Small intestine (tissue), 7 donors: ENCODE measurements at regions not wholly inside any gene's neighbourhood (a gene's known extent, or its start where the extent isn't known, plus 50 kb on each side); places are given as distances from the start of the nearest gene placed in this dataset.

Experiments used
- DNase-seq, 2 donors: peaks; one replicate each; pipeline versions ENCODE4 v3.0.0 to v3.0.0-alpha.2; 2013
- FAIRE-seq: peaks from 2 replicates; lab custom pipeline; 2012; peaks lifted over from hg19 to GRCh38; lab: Jason Lieb, UNC
- H3K27ac ChIP-seq, 3 donors: one replicate each; pipeline ENCODE4 v1.5.1; 2013; ENCODE audit warnings: low read length in 2 of 3, mild to moderate bottlenecking in 2 of 3, control low read depth in 1 of 3, inconsistent platforms in 1 of 3, low read depth in 1 of 3, moderate library complexity in 1 of 3
- H3K27me3 ChIP-seq, 3 donors: one replicate each; pipeline ENCODE4 v1.6.1; 2013; ENCODE audit warnings: low read length in 3 of 3, inconsistent platforms in 1 of 3; ENCODE audit not compliant: control insufficient read depth in 3 of 3, insufficient read depth in 3 of 3
- H3K36me3 ChIP-seq, 3 donors: one replicate each; pipeline ENCODE4 v1.6.1; 2013; ENCODE audit warnings: low read length in 3 of 3, inconsistent platforms in 1 of 3, low read depth in 1 of 3, mild to moderate bottlenecking in 1 of 3, moderate library complexity in 1 of 3; ENCODE audit not compliant: control insufficient read depth in 3 of 3, insufficient read depth in 2 of 3
- H3K4me1 ChIP-seq, 3 donors: one replicate each; pipeline ENCODE4 v1.6.1; 2013; ENCODE audit warnings: low read length in 2 of 3, inconsistent platforms in 1 of 3, low read depth in 1 of 3, mild to moderate bottlenecking in 1 of 3, moderate library complexity in 1 of 3; ENCODE audit not compliant: control insufficient read depth in 3 of 3, insufficient read depth in 2 of 3
- H3K4me3 ChIP-seq, 3 donors: one replicate each; pipeline ENCODE4 v1.5.1; 2013; ENCODE audit warnings: low read length in 3 of 3, control low read depth in 1 of 3, inconsistent platforms in 1 of 3, low read depth in 1 of 3, mild to moderate bottlenecking in 1 of 3, moderate library complexity in 1 of 3
- H3K9me3 ChIP-seq, 2 donors: one replicate each; pipeline ENCODE4 v1.6.1; 2013; ENCODE audit warnings: low read depth in 1 of 2, low read length in 1 of 2; ENCODE audit not compliant: control insufficient read depth in 2 of 2, insufficient read depth in 1 of 2
- WGBS, 3 donors: extraction: QIAGEN DNeasy Blood & Tissue Kit; methylation state at CpG; one replicate each; pipeline ENCODE4 v1.1.7; 2013; 5-methylcytosine and 5-hydroxymethylcytosine counted together
- donor health status: healthy with polysubstance abuse.
- donor health status: control.
- donor health status: control.
- donor health status: Bipolar disorder and iron deficiency.
- donor health status: healthy.

GRCh38 chr1:56340977-56341376 lies 238.4 kb downstream of the PLPP3 start:
- FAIRE-seq (no peak), DNase-seq (no peak)
- no peak overlapping the region for H3K27ac ChIP-seq
- H3K27me3 ChIP-seq = no peaks in the 10 kb centered on the region
- H3K9me3 ChIP-seq = peaks cover 0 to 5% of the 10 kb centered on the region in 2 donors
- H3K36me3 ChIP-seq = no peaks in the 10 kb centered on the region
- H3K4me3 ChIP-seq = no peak overlapping the region
- no peaks in the 10 kb centered on the region for H3K4me1 ChIP-seq

GRCh38 chr1:56339786-56340465 lies 239.4 kb downstream of the PLPP3 start:
- no peak for DNase-seq
- no peaks in the 10 kb centered on the region for H3K36me3 ChIP-seq
- H3K9me3 ChIP-seq = peaks cover 0 to 5% of the 10 kb centered on the region in 2 donors
- H3K27ac ChIP-seq = no peak overlapping the region
- no peaks in the 10 kb centered on the region for H3K27me3 ChIP-seq
- no peaks in the 10 kb centered on the region for H3K4me1 ChIP-seq
- 79 to 88% (median 79%) methylated on average over 6 of the region's 6 CpGs for WGBS, 3 donors
- no peak for FAIRE-seq
- H3K4me3 ChIP-seq = no peak overlapping the region

- H3K9me3 ChIP-seq = peaks cover 0 to 5% of the 10 kb centered on the region in 2 donors
- DNase-seq (no peak), FAIRE-seq (no peak)
- WGBS, 3 donors = 84 to 90% (median 89%) methylated on average over 1 of the region's 1 CpG
- no peak overlapping the region for H3K4me3 ChIP-seq
- H3K36me3 ChIP-seq = no peaks in the 10 kb centered on the region
- no peak overlapping the region for H3K27ac ChIP-seq
- no peaks in the 10 kb centered on the region for H3K27me3 ChIP-seq
- H3K4me1 ChIP-seq = no peaks in the 10 kb centered on the region
Measured at GRCh38 chr1:56339093-56339492, 240.3 kb downstream of the PLPP3 start.

GRCh38 chr1:56336982-56337381 lies 242.4 kb downstream of the PLPP3 start:
- H3K27me3 ChIP-seq = no peaks in the 10 kb centered on the region
- H3K27ac ChIP-seq = no peak overlapping the region
- peaks cover 0 to 4% (median 0%) of the 10 kb centered on the region in 3 donors for H3K4me1 ChIP-seq
- WGBS, 3 donors = 76 to 94% (median 78%) methylated on average over 2 of the region's 2 CpGs
- DNase-seq (no peak), FAIRE-seq (no peak)
- H3K36me3 ChIP-seq = no peaks in the 10 kb centered on the region
- no peak overlapping the region for H3K4me3 ChIP-seq
- H3K9me3 ChIP-seq = no peaks in the 10 kb centered on the region

- FAIRE-seq (no peak), DNase-seq (no peak)
- H3K4me1 ChIP-seq = peaks cover 0 to 19% (median 0%) of the 10 kb centered on the region in 3 donors
- H3K27me3 ChIP-seq = no peaks in the 10 kb centered on the region
- no peaks in the 10 kb centered on the region for H3K9me3 ChIP-seq
- no peak overlapping the region for H3K4me3 ChIP-seq
- no peak overlapping the region for H3K27ac ChIP-seq
- H3K36me3 ChIP-seq = no peaks in the 10 kb centered on the region
- 81 to 89% (median 86%) methylated on average over 1 of the region's 1 CpG for WGBS, 3 donors
Measured at GRCh38 chr1:56335394-56335793, 244.0 kb downstream of the PLPP3 start.

GRCh38 chr1:56334047-56334446 lies 245.3 kb downstream of the PLPP3 start:
- Histone ChIP-seq H3K27me3 (no peaks in the 10 kb centered on the region), H3K9me3 (no peaks in the 10 kb centered on the region), H3K36me3 (no peaks in the 10 kb centered on the region), H3K4me1 (peaks cover 0 to 24% (median 0%) of the 10 kb centered on the region in 3 donors), H3K4me3 (no peak overlapping the region), H3K27ac (no peak overlapping the region)
- DNase-seq (no peak), FAIRE-seq (no peak)
- 70 to 96% (median 87%) methylated on average over 2 of the region's 2 CpGs for WGBS, 3 donors

- DNase-seq = no peak
- 93 to 100% (median 97%) methylated on average over 2 of the region's 2 CpGs for WGBS, 3 donors
- no peak overlapping the region for H3K27ac ChIP-seq
- H3K4me1 ChIP-seq = peaks cover 0 to 24% (median 0%) of the 10 kb centered on the region in 3 donors
- no peak for FAIRE-seq
- H3K27me3 ChIP-seq = no peaks in the 10 kb centered on the region
- H3K9me3 ChIP-seq = no peaks in the 10 kb centered on the region
- H3K36me3 ChIP-seq = no peaks in the 10 kb centered on the region
- no peak overlapping the region for H3K4me3 ChIP-seq
Measured at GRCh38 chr1:56333461-56333860, 245.9 kb downstream of the PLPP3 start.

GRCh38 chr1:56331892-56332567 lies 247.3 kb downstream of the PLPP3 start:
- WGBS, 3 donors = 74 to 79% (median 77%) methylated on average over 12 of the region's 12 CpGs
- Histone ChIP-seq H3K9me3 (no peaks in the 10 kb centered on the region), H3K4me1 (peaks cover 0 to 24% (median 0%) of the 10 kb centered on the region in 3 donors), H3K36me3 (no peaks in the 10 kb centered on the region), H3K27ac (peak overlapping the region in 1 of 3 donors; percentile 54), H3K27me3 (no peaks in the 10 kb centered on the region), H3K4me3 (no peak overlapping the region)
- DNase-seq (peak in 1 of 2 donors; percentile 63), FAIRE-seq (no peak)
